HUES48 (cell line): ENCODE measurements at regions not wholly inside any gene's neighbourhood (a gene's known extent, or its start where the extent isn't known, plus 50 kb on each side); places are given as distances from the start of the nearest gene placed in this dataset.
"Not testable (repeated sequence)": the region's sequence is repeated elsewhere in the genome, so short reads cannot be mapped to it uniquely, and the experiment has no call there.

Experiments used
- H3K27ac ChIP-seq: one replicate; pipeline ENCODE4 v1.7.0; 2013; ENCODE audit warnings: low read depth, low read length, inconsistent platforms
- H3K27me3 ChIP-seq: 2 replicates; pipeline ENCODE4 v1.6.1; 2013; ENCODE audit warnings: mild to moderate bottlenecking, low read length; ENCODE audit not compliant: control insufficient read depth, insufficient read depth
- H3K36me3 ChIP-seq: 2 replicates; pipeline ENCODE4 v1.6.1; 2013; ENCODE audit warnings: low read length; ENCODE audit not compliant: control insufficient read depth, insufficient read depth
- H3K4me1 ChIP-seq: 2 replicates; pipeline ENCODE4 v1.6.1; 2013; ENCODE audit warnings: mild to moderate bottlenecking, low read length; ENCODE audit not compliant: control insufficient read depth, insufficient read depth
- H3K4me3 ChIP-seq: 2 replicates; pipeline ENCODE4 v1.5.1; 2013; ENCODE audit warnings: mild to moderate bottlenecking, low read depth, low read length
- H3K9ac ChIP-seq: 2 replicates; pipeline ENCODE4 v1.6.1; 2013; ENCODE audit warnings: mild to moderate bottlenecking, low read depth, low read length, moderate library complexity
- H3K9me3 ChIP-seq: 2 replicates; pipeline ENCODE4 v1.6.1; 2013; ENCODE audit warnings: low read length; ENCODE audit not compliant: control insufficient read depth, insufficient read depth

DNA sequence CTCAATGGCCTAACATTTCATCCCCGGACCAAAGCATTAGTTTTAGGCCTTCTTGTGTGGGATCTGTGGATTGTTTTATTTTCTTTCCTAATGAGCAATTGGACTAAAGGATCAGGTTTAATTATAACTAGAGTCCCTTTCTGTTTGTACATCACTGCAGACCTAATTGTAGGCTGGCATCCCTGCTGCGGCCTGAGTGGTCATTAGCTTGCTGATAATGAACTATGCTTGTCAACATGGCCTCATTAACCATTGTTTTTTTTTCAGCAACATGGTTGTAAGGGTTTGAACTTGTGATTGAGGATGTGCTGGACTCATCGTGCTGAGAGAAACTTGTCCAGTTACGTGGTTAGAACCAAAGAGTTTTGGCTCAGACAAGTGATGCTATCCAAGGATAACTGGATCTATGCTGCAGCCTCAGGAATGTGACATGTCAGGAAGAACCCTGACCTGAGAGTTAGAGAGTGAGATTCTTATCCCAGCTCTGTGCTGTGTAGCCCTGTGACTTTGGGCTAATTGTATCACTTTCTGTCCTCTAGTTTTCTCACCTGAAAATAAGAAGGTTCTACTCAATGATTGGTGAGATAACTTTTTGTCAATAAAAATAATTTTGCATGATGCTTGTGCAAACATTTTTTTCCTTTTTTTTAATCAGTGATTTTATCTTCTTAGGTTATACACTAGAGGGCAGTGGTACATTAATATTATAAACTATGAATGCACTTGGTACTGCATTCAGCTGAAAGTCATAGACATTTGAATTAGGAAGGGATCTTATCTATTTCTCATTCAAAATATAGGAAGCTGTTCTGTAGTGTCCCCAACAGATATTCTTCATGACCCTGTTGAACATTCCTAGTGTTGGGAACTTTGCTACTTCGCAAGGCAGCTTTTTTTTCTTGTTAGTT lies 140.9 kb downstream of the RNF144B start:
- no peak overlapping the region for H3K4me3 ChIP-seq
- peaks cover 12% of the 10 kb centered on the region for H3K4me1 ChIP-seq
- H3K27ac ChIP-seq: peak overlapping the region; percentile 31
- no peaks in the 10 kb centered on the region for H3K27me3 ChIP-seq
- H3K36me3 ChIP-seq: no peaks in the 10 kb centered on the region
- H3K9me3 ChIP-seq: no peaks in the 10 kb centered on the region
- H3K9ac ChIP-seq: no peak overlapping the region

DNA sequence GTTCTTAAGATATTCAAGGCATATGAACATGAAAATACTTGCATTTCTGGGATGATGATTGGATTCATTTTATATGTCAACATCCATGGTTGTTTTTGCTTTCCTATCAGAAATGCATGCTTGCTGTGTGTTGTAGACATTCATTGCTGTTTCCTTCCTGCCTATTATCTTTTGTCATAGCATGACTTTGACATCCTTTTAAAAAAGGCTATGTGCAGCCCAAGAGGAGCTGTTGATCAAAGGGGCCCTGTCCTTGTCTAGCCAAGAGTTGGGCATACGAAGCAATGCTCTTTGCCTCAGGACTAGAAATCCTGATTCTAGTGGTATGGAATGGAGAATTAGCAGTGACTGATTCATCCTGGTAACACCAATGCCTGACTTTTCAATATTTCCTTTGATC lies 143.1 kb downstream of the RNF144B start:
- Histone ChIP-seq H3K27me3 (no peaks in the 10 kb centered on the region), H3K36me3 (no peaks in the 10 kb centered on the region), H3K4me3 (no peak overlapping the region), H3K9me3 (no peaks in the 10 kb centered on the region), H3K4me1 (peaks cover 19% of the 10 kb centered on the region), H3K9ac (no peak overlapping the region), H3K27ac (no peak overlapping the region)

DNA sequence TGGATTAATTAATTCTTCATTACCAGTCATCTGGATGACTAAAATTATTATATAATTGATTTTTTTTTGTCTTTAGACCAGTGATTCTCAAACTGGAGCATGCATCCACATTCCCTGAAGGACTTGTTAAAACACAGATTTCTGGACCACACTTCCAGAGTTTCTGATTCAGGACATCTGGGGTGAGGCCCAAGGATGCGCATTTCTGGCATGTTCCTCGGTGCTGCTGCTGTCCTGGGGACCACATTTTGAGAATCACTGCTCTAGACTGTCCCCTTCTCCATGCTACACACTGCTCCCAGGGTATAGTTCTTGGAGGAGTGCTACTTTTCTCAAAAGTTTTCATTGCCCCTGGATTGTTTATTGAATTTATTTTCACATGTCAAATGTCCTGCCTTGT lies 145.0 kb downstream of the RNF144B start:
- Histone ChIP-seq H3K27me3 (no peaks in the 10 kb centered on the region), H3K27ac (no peak overlapping the region), H3K9me3 (no peaks in the 10 kb centered on the region), H3K4me1 (peaks cover 19% of the 10 kb centered on the region), H3K36me3 (no peaks in the 10 kb centered on the region), H3K4me3 (no peak overlapping the region), H3K9ac (no peak overlapping the region)

DNA sequence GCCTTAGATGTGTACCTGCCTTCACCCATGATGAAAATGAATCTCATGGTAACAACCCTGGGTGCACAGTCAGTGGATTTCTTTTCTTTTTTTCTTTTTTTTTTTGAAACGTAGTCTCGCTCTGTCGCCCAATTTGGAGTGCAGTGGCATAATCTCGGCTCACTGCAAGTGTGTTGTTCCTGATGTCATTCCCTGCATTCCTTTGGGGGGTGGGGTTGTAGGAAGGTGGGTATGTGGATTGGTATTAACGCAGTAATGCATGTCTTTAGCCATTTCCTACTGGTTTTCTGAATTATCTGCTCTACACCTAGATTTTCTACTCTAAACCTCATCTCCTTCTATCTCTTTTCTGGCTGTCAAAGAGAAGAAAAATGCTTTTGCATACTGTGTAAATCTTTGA lies 146.6 kb downstream of the RNF144B start:
- Histone ChIP-seq H3K9me3 (no peaks in the 10 kb centered on the region), H3K4me1 (peaks cover 8% of the 10 kb centered on the region), H3K4me3 (no peak overlapping the region), H3K9ac (no peak overlapping the region), H3K27ac (no peak overlapping the region), H3K27me3 (no peaks in the 10 kb centered on the region), H3K36me3 (no peaks in the 10 kb centered on the region)

DNA sequence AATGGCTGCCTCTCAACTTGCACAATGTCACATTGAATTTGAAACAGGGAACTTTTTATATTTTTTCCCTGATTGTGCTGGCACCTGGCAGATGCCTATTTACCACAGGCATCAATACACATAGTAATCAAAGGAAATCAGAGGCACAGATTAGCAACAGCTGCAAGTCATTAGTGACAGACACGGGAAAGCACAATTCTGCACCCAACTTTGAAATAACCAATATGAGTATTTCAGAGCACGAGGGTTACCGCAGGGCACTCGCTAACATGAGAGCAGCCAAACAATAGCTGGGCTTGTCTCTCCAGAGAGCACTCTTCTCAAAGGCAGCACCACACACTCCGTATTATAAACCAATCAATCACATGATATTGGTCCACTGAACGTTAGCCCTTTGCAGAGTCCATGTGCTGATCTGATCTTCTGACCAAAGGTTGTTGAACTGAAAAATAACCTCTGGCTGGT lies 149.5 kb downstream of the RNF144B start:
- peaks cover 8% of the 10 kb centered on the region for H3K4me1 ChIP-seq
- H3K9me3 ChIP-seq: no peaks in the 10 kb centered on the region
- no peaks in the 10 kb centered on the region for H3K36me3 ChIP-seq
- H3K27me3 ChIP-seq: no peaks in the 10 kb centered on the region
- no peak overlapping the region for H3K4me3 ChIP-seq
- H3K9ac ChIP-seq: no peak overlapping the region
- no peak overlapping the region for H3K27ac ChIP-seq

DNA sequence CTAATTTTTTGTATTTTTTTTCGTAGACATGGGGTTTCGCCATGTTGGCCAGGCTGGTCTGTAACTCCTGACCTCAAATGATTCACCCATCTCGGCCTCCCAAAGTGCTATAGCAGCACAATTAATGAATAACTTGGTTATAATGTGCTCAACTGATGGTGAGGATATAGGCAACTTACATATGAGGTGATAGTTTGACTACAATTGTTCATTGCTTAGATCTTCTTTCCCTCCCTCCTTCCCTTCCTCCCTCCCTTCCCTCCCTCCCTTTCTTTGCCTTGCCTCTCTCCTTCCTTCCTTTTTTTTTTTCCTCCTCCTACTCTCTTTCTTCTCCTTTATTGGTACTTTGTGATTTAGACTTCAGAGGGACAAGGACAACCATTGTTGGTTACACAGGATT lies 151.2 kb downstream of the RNF144B start:
- no peak overlapping the region for H3K9ac ChIP-seq
- H3K9me3 ChIP-seq: no peaks in the 10 kb centered on the region
- no peaks in the 10 kb centered on the region for H3K27me3 ChIP-seq
- no peaks in the 10 kb centered on the region for H3K36me3 ChIP-seq
- H3K4me1 ChIP-seq: peaks cover 8% of the 10 kb centered on the region
- no peak overlapping the region for H3K27ac ChIP-seq
- no peak overlapping the region for H3K4me3 ChIP-seq

DNA sequence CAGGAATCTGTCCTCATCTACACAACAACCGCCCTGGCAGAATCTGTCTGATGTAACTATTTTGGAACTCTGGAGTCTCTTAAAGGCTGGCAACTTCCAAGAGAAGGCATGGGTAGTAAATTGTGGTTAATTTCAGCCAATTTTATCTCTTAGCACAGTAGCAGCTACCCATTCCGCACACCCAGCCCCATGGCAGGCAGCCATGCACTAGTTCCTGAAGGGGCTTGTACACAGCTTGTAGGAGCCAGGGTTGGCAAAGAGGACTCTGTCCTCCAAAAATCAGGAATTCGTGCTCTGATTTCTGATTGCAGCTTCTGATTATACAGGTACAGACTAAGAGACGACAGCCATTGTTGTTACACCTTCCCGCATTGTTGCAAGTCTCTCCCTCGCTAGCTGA lies 155.9 kb downstream of the RNF144B start:
- Histone ChIP-seq H3K9ac (no peak overlapping the region), H3K36me3 (no peaks in the 10 kb centered on the region), H3K27me3 (no peaks in the 10 kb centered on the region), H3K9me3 (no peaks in the 10 kb centered on the region), H3K4me1 (no peaks in the 10 kb centered on the region), H3K27ac (no peak overlapping the region), H3K4me3 (no peak overlapping the region)

DNA sequence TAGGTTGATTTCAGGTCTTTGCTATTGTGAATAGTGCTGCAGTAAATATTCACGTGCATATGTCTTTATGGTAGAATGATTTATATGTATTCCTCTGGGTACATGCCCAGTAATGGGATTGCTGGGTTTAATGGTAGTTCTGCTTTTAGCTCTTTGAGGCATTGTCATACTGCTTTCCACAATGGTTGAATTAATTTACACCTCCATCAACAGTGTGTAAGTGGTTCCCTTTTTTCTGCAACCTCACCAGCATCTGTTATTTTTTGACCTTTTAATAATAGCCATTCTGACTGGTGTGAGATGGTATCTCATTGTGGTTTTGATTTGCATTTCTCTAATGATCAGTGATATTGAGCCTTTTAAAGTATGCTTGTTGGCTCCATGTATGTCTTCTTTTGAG lies 158.0 kb downstream of the RNF144B start:
- H3K4me3 ChIP-seq: not testable (repeated sequence)

DNA sequence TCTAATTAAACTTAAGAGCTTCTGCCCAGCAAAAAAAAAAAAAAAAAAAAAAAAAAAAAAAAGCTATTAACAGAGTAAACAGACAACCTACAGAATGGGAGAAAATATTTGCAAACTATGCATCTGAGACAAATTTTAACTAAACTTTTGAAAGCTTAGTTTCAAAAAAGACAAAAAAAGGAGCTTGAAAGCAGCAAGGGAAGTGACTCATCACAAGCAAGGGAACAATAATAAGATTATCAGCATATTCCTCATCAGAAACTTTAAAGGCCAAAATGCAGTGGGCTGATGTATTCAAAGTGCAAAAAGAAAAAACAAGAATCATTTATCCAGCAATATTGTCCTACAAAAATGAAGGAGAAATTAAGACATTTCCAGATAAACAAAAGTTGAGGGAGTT lies 158.6 kb downstream of the RNF144B start:
- H3K27ac ChIP-seq: no peak overlapping the region
- no peaks in the 10 kb centered on the region for H3K9me3 ChIP-seq
- H3K27me3 ChIP-seq: no peaks in the 10 kb centered on the region
- H3K4me3 ChIP-seq: no peak overlapping the region
- no peak overlapping the region for H3K9ac ChIP-seq
- H3K36me3 ChIP-seq: no peaks in the 10 kb centered on the region
- no peaks in the 10 kb centered on the region for H3K4me1 ChIP-seq

More for the DNA sequence above, 158.0 kb downstream of the RNF144B start:
- not testable (repeated sequence) for H3K27ac ChIP-seq, H3K4me1 ChIP-seq, H3K9ac ChIP-seq, H3K9me3 ChIP-seq, H3K36me3 ChIP-seq, H3K27me3 ChIP-seq

DNA sequence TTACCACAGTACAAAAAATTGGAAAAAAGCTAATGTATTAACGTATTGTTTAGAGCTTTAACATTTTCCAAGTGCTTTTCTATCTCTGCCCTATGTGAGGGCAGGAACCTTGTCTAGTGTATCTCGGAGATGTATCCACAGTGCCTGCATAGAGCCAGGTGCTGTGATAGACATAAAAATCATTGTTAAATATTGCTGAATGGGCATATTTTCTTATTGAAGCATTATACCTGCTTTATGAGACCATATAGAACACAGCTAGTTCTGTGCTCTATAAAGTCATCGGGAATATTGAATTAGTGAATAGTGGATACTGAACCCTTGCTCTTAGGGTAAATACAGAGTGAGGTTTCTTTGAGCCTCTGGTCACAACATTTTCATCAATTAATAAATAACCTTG lies 163.0 kb downstream of the RNF144B start:
- Histone ChIP-seq H3K27me3 (no peaks in the 10 kb centered on the region), H3K36me3 (no peaks in the 10 kb centered on the region), H3K9ac (no peak overlapping the region), H3K27ac (no peak overlapping the region), H3K4me3 (no peak overlapping the region), H3K9me3 (no peaks in the 10 kb centered on the region), H3K4me1 (no peaks in the 10 kb centered on the region)

DNA sequence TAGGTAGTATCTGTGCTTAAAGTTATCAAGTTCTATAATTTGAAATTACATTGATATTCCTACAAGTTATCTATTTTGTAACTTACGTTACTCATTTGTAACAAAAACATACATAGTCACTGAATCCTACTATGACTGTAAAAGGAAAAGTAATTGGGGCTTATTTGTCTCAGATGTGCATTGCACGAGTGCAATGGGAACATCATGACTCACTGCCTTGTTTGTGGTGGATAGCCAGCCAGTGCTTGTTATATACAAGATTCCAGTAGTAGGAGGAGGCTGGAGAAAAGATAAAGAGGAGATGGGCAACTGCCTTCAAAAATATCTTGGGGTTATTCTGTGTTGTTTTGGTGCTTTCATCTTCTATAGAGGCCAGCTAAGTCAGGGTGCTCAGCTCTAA lies 164.1 kb downstream of the RNF144B start:
- no peaks in the 10 kb centered on the region for H3K36me3 ChIP-seq
- H3K27ac ChIP-seq: no peak overlapping the region
- H3K27me3 ChIP-seq: no peaks in the 10 kb centered on the region
- no peak overlapping the region for H3K4me3 ChIP-seq
- H3K9ac ChIP-seq: no peak overlapping the region
- H3K4me1 ChIP-seq: no peaks in the 10 kb centered on the region
- no peaks in the 10 kb centered on the region for H3K9me3 ChIP-seq
